ENCODE measurements at regions not wholly inside any gene's neighbourhood (a gene's known extent, or its start where the extent isn't known, plus 50 kb on each side); places are given as distances from the start of the nearest gene placed in this dataset.

DNA sequence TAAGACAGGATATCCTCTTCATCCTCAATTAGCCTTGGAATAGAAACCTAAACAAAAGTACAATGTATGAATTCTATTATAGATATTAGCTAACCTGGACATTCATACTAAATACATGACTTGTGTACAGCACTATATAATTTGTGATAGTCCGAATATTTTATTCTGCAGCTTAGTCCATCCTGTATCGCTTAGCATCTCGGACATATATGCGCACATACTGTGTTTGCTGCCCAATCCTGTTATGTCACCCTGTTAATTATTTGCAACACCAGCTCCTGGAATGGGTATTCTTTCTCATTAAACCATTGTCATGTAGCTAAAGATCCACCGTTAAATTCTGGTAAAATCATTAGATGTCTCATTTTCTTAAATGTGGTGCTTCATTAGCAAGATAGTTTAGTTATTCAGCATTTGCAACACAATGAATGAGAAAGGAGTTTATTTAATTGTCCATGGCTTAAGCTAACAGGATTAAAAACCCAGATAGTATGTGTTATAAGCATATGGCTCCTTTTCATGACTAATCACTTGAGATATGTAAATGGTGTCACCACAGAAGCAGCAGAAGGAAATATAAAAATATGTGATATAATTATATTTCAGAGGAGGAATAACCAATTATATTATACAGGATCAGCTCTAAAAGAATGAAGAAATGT is 156.0 kb upstream of the ARHGAP5 start:
- TF ChIP-seq POLR2A (IDR thresholded peaks at IDR 0.05) = no peak
- TF ChIP-seq, protein P1, sequence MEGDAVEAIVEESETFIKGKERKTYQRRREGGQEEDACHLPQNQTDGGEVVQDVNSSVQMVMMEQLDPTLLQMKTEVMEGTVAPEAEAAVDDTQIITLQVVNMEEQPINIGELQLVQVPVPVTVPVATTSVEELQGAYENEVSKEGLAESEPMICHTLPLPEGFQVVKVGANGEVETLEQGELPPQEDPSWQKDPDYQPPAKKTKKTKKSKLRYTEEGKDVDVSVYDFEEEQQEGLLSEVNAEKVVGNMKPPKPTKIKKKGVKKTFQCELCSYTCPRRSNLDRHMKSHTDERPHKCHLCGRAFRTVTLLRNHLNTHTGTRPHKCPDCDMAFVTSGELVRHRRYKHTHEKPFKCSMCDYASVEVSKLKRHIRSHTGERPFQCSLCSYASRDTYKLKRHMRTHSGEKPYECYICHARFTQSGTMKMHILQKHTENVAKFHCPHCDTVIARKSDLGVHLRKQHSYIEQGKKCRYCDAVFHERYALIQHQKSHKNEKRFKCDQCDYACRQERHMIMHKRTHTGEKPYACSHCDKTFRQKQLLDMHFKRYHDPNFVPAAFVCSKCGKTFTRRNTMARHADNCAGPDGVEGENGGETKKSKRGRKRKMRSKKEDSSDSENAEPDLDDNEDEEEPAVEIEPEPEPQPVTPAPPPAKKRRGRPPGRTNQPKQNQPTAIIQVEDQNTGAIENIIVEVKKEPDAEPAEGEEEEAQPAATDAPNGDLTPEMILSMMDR (IDR thresholded peaks at IDR 0.05) = no peak
